ENCODE measurements at regions not wholly inside any gene's neighbourhood (a gene's known extent, or its start where the extent isn't known, plus 50 kb on each side); places are given as distances from the start of the nearest gene placed in this dataset.

DNA sequence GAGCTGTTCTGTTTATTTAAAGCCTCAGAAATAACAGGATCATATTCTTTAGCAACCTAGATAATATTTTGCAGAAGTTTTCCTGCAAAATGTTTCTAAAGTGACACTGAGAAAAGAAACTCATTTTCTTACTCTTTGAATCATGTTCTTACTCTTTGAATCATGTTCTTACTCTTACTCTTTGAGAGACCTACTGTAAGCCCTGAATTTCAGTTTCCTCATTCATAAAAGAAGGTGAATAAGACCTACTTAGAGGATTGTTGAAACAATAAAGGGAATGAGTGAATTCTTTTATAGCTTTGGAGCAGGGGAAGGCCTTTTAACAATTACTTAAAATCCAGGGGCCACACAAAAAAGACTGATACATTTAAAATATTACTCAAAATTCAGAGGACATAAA is 221.7 kb upstream of the CMC1 start:
- TF ChIP-seq YY1 (IDR thresholded peaks at IDR 0.05; ENCODE audit: insufficient read depth, insufficient read length) (no peak), ZNF274 (IDR thresholded peaks at IDR 0.05; ENCODE audit: low read depth, low read length) (no peak)

Data from NT2/D1 (cell line).